Suprapubic skin (tissue), 4 donors: ENCODE measurements at regions not wholly inside any gene's neighbourhood (a gene's known extent, or its start where the extent isn't known, plus 50 kb on each side); places are given as distances from the start of the nearest gene placed in this dataset.

Source experiments
- POLR2A ChIP-seq, 2 donors: fragments of 450-650 bp; IDR thresholded peaks; one replicate each; pipeline ENCODE4 v1.6.1; 2017; ENCODE audit warnings: antibody characterized with exemption in 2 of 2, mild to moderate bottlenecking in 2 of 2, moderate library complexity in 2 of 2
- POLR2AphosphoS5 ChIP-seq, 3 donors: sonication (generic); formaldehyde crosslinking; IDR thresholded peaks; one replicate each; pipeline ENCODE4 v1.6.1; 2017; ENCODE audit warnings: antibody characterized with exemption in 3 of 3
- TF ChIP-seq, protein P1 (sequence below), 2 donors: fragments of 200-600 bp in 1 of 2; fragments of 450-650 bp in 1 of 2; sonication (generic) in 1 of 2; IDR thresholded peaks; one replicate each; pipeline ENCODE4 v1.5.1; 2016 to 2019; ENCODE audit warnings: antibody characterized with exemption in 2 of 2, mild to moderate bottlenecking in 1 of 2, moderate library complexity in 1 of 2

DNA sequence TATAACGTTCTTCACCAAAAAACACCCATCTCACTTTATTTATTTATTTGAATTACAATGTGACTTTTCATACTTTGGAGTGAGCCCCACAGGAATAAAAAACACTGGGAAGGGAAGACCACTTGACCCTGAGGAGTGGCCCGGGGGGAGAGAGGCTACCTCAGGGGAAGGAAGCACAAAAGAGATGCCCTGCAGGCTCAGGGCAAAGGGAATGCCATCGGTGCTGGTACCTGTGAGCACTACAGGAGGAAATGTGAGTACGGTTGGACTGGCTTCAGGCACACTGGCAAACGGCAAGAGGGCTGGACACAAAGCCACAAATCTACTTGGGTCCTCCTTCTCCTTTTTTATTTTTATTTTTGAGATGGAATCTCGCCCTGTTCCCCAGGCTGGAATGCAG lies 363.9 kb upstream of the KLF4 start:
- TF ChIP-seq, protein P1, sequence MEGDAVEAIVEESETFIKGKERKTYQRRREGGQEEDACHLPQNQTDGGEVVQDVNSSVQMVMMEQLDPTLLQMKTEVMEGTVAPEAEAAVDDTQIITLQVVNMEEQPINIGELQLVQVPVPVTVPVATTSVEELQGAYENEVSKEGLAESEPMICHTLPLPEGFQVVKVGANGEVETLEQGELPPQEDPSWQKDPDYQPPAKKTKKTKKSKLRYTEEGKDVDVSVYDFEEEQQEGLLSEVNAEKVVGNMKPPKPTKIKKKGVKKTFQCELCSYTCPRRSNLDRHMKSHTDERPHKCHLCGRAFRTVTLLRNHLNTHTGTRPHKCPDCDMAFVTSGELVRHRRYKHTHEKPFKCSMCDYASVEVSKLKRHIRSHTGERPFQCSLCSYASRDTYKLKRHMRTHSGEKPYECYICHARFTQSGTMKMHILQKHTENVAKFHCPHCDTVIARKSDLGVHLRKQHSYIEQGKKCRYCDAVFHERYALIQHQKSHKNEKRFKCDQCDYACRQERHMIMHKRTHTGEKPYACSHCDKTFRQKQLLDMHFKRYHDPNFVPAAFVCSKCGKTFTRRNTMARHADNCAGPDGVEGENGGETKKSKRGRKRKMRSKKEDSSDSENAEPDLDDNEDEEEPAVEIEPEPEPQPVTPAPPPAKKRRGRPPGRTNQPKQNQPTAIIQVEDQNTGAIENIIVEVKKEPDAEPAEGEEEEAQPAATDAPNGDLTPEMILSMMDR (IDR thresholded peaks at IDR 0.05): no peak
- TF ChIP-seq POLR2A (IDR thresholded peaks at IDR 0.05): no peak
- no peak for TF ChIP-seq POLR2AphosphoS5 (IDR thresholded peaks at IDR 0.05)
